WTC11 (cell line): ENCODE measurements at regions not wholly inside any gene's neighbourhood (a gene's known extent, or its start where the extent isn't known, plus 50 kb on each side); places are given as distances from the start of the nearest gene placed in this dataset.

Source experiments
- ATAC-seq: fragments of 200-7000 bp; cut with Tn5 transposase; 2 replicates; pipeline ENCODE4 v1.10.0; 2021; ENCODE audit warnings: mild to moderate bottlenecking, moderate library complexity
- CTCF ChIA-PET: fragments of 300-600 bp; sonication (Branson Sonifier 250); formaldehyde crosslinking; loops from one replicate; lab custom pipeline; 2021; ENCODE audit warnings: antibody characterized with exemption; lab: Charles Lee
- POLR2A ChIA-PET: fragments of 350-600 bp; sonication (Branson Sonifier 250); formaldehyde crosslinking; loops from one replicate; lab custom pipeline; 2021; ENCODE audit warnings: antibody characterized with exemption; lab: Charles Lee
- DNase-seq: peaks from one replicate; pipeline ENCODE4 v3.0.0; 2021; ENCODE audit warnings: low spot score
- H3K27ac Mint-ChIP-seq: 2 replicates; pipeline ENCODE4 v1.8.0; 2021; ENCODE audit warnings: mixed read lengths
- H3K27me3 Mint-ChIP-seq: 2 replicates; pipeline ENCODE4 v1.8.0; 2021; ENCODE audit warnings: low read depth, mild to moderate bottlenecking, moderate library complexity, mixed read lengths
- H3K36me3 Mint-ChIP-seq: 2 replicates; pipeline ENCODE4 v1.8.0; 2021; ENCODE audit warnings: mixed read lengths
- H3K4me1 Mint-ChIP-seq: 2 replicates; pipeline ENCODE4 v1.8.0; 2022; ENCODE audit warnings: mixed read lengths
- H3K4me3 Mint-ChIP-seq: 2 replicates; pipeline ENCODE4 v1.8.0; 2021; ENCODE audit warnings: mild to moderate bottlenecking, moderate library complexity, mixed read lengths
- H3K9me3 Mint-ChIP-seq: 2 replicates; pipeline ENCODE4 v1.8.0; 2021; ENCODE audit warnings: mixed read lengths
- CREB1 ChIP-seq: sonication (generic); formaldehyde crosslinking; IDR thresholded peaks from 2 replicates; pipeline ENCODE4 v1.8.0; 2023; ENCODE audit warnings: mild to moderate bottlenecking, missing genetic modification reagents
- JAZF1 ChIP-seq: fragments of 250-450 bp; sonication (Bioruptor Pico); IDR thresholded peaks from 2 replicates; pipeline ENCODE4 v1.9.0; 2021; ENCODE audit warnings: moderate library complexity, mild to moderate bottlenecking, inconsistent platforms
- MYBL2 ChIP-seq: sonication (generic); formaldehyde crosslinking; IDR thresholded peaks from 2 replicates; pipeline ENCODE4 v1.8.1; 2023; ENCODE audit warnings: mild to moderate bottlenecking, moderate library complexity, missing genetic modification reagents
- NR1H2 ChIP-seq: sonication (generic); formaldehyde crosslinking; IDR thresholded peaks from 2 replicates; pipeline ENCODE4 v1.9.0; 2021; ENCODE audit warnings: mild to moderate bottlenecking, moderate library complexity, missing genetic modification reagents
- SOX15 ChIP-seq: fragments of 250-450 bp; sonication (Bioruptor Pico); IDR thresholded peaks from 2 replicates; pipeline ENCODE4 v1.9.0; 2021; ENCODE audit warnings: mild to moderate bottlenecking
- TEAD4 ChIP-seq: sonication (generic); formaldehyde crosslinking; IDR thresholded peaks from 2 replicates; pipeline ENCODE4 v1.8.0; 2022; ENCODE audit warnings: mild to moderate bottlenecking, missing genetic modification reagents
- ZNF232 ChIP-seq: sonication (generic); formaldehyde crosslinking; IDR thresholded peaks from 2 replicates; pipeline ENCODE4 v1.8.0; 2022; ENCODE audit warnings: mild to moderate bottlenecking, missing genetic modification reagents
- ZNF263 ChIP-seq: sonication (generic); formaldehyde crosslinking; IDR thresholded peaks from 2 replicates; pipeline ENCODE4 v1.8.1; 2022; ENCODE audit warnings: low read depth, mild to moderate bottlenecking, moderate library complexity, missing genetic modification reagents
- ZNF396 ChIP-seq: fragments of 250-450 bp; sonication (Bioruptor Pico); IDR thresholded peaks from 2 replicates; pipeline ENCODE4 v1.8.0; 2021; ENCODE audit warnings: mild to moderate bottlenecking, moderate library complexity, borderline replicate concordance
- ZNF671 ChIP-seq: fragments of 250-450 bp; sonication (Bioruptor Pico); IDR thresholded peaks from 2 replicates; pipeline ENCODE4 v1.8.0; 2021; ENCODE audit warnings: mild to moderate bottlenecking
- TF ChIP-seq, protein P1 (sequence below): fragments of 250-450 bp; sonication (Bioruptor Pico); IDR thresholded peaks from 2 replicates; pipeline ENCODE4 v1.9.0; 2021; ENCODE audit warnings: mild to moderate bottlenecking, borderline replicate concordance
- TF ChIP-seq, protein P2 (sequence below): sonication (generic); formaldehyde crosslinking; IDR thresholded peaks from 2 replicates; pipeline ENCODE4 v1.8.1; 2022; ENCODE audit warnings: low read depth, missing genetic modification reagents, borderline replicate concordance
- TF ChIP-seq, protein P3 (sequence below): sonication (generic); formaldehyde crosslinking; IDR thresholded peaks from 2 replicates; pipeline ENCODE4 v1.8.1; 2022; ENCODE audit warnings: low read depth, mild to moderate bottlenecking, moderate library complexity, missing genetic modification reagents, borderline replicate concordance
- TF ChIP-seq, protein P4 (sequence below): sonication (generic); formaldehyde crosslinking; IDR thresholded peaks from 2 replicates; pipeline ENCODE4 v1.8.1; 2023; ENCODE audit warnings: mild to moderate bottlenecking, missing genetic modification reagents, borderline replicate concordance
- TF ChIP-seq, protein P5 (sequence below): fragments of 250-450 bp; sonication (Bioruptor Pico); IDR thresholded peaks from 2 replicates; pipeline ENCODE4 v1.9.0; 2021; ENCODE audit warnings: mild to moderate bottlenecking
- TF ChIP-seq, protein P6 (sequence below): fragments of 250-450 bp; sonication (Bioruptor Pico); IDR thresholded peaks from 2 replicates; pipeline ENCODE4 v1.9.0; 2021; ENCODE audit warnings: mild to moderate bottlenecking
- TF ChIP-seq, protein P7 (sequence below): sonication (generic); formaldehyde crosslinking; conservative IDR thresholded peaks from 2 replicates; pipeline ENCODE4 v1.8.1; 2023; ENCODE audit warnings: mild to moderate bottlenecking, low read depth, missing genetic modification reagents, moderate library complexity
- TF ChIP-seq, protein P8 (sequence below): sonication (generic); formaldehyde crosslinking; IDR thresholded peaks from 2 replicates; pipeline ENCODE4 v1.8.0; 2022; ENCODE audit warnings: mild to moderate bottlenecking, missing genetic modification reagents

DNA sequence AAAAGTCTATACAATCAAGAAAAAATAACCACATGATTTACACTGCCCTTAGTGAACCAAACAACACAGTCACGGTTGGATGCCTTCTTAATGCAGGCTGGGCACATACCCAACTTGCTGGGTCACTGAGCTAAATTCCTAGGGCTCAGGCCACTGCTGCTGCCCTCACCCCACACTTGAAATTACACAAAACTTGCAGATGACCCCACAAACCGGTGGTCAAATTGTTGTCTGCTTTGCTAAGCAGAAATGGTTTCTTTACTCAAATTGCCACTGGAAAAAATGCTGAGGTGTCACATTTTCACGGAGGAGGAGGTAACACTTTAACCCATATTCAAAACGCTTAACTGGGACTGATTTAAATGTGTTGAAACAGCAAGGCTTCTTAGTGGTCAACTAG, 62.4 kb downstream of the HMHB1 start (continued):
- TF ChIP-seq, protein P1, sequence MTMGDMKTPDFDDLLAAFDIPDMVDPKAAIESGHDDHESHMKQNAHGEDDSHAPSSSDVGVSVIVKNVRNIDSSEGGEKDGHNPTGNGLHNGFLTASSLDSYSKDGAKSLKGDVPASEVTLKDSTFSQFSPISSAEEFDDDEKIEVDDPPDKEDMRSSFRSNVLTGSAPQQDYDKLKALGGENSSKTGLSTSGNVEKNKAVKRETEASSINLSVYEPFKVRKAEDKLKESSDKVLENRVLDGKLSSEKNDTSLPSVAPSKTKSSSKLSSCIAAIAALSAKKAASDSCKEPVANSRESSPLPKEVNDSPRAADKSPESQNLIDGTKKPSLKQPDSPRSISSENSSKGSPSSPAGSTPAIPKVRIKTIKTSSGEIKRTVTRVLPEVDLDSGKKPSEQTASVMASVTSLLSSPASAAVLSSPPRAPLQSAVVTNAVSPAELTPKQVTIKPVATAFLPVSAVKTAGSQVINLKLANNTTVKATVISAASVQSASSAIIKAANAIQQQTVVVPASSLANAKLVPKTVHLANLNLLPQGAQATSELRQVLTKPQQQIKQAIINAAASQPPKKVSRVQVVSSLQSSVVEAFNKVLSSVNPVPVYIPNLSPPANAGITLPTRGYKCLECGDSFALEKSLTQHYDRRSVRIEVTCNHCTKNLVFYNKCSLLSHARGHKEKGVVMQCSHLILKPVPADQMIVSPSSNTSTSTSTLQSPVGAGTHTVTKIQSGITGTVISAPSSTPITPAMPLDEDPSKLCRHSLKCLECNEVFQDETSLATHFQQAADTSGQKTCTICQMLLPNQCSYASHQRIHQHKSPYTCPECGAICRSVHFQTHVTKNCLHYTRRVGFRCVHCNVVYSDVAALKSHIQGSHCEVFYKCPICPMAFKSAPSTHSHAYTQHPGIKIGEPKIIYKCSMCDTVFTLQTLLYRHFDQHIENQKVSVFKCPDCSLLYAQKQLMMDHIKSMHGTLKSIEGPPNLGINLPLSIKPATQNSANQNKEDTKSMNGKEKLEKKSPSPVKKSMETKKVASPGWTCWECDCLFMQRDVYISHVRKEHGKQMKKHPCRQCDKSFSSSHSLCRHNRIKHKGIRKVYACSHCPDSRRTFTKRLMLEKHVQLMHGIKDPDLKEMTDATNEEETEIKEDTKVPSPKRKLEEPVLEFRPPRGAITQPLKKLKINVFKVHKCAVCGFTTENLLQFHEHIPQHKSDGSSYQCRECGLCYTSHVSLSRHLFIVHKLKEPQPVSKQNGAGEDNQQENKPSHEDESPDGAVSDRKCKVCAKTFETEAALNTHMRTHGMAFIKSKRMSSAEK (CRISPR knock-in tag): no peak

DNA sequence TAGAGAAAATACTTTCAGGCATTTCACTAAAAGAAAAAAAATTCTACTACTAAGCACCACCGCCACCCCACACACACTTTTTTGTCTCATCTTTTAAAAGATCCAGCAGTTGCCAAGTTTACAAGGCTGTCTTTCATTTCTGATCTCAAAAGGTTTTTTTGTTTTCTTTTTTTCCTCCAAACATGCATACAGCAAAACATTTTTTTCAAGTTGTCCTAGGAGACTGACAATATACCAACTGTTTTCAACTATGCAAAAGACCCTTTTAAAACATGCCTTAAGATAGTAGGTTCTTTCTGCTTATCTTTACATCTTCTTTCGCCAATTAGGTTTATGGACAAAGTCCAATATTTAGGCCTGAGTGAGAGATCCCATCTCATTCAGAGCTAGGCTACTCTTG, 65.2 kb downstream of the HMHB1 start:
- H3K4me3 Mint-ChIP-seq: no peak overlapping the region
- peaks cover 36% of the 10 kb centered on the region for H3K4me1 Mint-ChIP-seq
- H3K36me3 Mint-ChIP-seq: no peaks in the 10 kb centered on the region
- no peak overlapping the region for H3K27ac Mint-ChIP-seq
- DNase-seq (no peak), ATAC-seq (no peak)
- ChIA-PET POLR2A (no interaction called here), CTCF (no interaction called here)
- peaks cover 14% of the 10 kb centered on the region for H3K9me3 Mint-ChIP-seq
- no peaks in the 10 kb centered on the region for H3K27me3 Mint-ChIP-seq
- TF ChIP-seq ZNF671 (no peak), NR1H2 (CRISPR knock-in tag) (no peak), TEAD4 (no peak), MYBL2 (no peak), ZNF396 (CRISPR knock-in tag) (no peak), ZNF232 (no peak), CREB1 (CRISPR knock-in tag) (no peak), ZNF263 (no peak), JAZF1 (CRISPR knock-in tag) (no peak), SOX15 (CRISPR knock-in tag) (no peak)
- TF ChIP-seq, protein P2, sequence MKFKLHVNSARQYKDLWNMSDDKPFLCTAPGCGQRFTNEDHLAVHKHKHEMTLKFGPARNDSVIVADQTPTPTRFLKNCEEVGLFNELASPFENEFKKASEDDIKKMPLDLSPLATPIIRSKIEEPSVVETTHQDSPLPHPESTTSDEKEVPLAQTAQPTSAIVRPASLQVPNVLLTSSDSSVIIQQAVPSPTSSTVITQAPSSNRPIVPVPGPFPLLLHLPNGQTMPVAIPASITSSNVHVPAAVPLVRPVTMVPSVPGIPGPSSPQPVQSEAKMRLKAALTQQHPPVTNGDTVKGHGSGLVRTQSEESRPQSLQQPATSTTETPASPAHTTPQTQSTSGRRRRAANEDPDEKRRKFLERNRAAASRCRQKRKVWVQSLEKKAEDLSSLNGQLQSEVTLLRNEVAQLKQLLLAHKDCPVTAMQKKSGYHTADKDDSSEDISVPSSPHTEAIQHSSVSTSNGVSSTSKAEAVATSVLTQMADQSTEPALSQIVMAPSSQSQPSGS (CRISPR knock-in tag): no peak
- TF ChIP-seq, protein P3, sequence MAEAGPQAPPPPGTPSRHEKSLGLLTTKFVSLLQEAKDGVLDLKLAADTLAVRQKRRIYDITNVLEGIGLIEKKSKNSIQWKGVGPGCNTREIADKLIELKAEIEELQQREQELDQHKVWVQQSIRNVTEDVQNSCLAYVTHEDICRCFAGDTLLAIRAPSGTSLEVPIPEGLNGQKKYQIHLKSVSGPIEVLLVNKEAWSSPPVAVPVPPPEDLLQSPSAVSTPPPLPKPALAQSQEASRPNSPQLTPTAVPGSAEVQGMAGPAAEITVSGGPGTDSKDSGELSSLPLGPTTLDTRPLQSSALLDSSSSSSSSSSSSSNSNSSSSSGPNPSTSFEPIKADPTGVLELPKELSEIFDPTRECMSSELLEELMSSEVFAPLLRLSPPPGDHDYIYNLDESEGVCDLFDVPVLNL (CRISPR knock-in tag): no peak
- TF ChIP-seq, protein P4, sequence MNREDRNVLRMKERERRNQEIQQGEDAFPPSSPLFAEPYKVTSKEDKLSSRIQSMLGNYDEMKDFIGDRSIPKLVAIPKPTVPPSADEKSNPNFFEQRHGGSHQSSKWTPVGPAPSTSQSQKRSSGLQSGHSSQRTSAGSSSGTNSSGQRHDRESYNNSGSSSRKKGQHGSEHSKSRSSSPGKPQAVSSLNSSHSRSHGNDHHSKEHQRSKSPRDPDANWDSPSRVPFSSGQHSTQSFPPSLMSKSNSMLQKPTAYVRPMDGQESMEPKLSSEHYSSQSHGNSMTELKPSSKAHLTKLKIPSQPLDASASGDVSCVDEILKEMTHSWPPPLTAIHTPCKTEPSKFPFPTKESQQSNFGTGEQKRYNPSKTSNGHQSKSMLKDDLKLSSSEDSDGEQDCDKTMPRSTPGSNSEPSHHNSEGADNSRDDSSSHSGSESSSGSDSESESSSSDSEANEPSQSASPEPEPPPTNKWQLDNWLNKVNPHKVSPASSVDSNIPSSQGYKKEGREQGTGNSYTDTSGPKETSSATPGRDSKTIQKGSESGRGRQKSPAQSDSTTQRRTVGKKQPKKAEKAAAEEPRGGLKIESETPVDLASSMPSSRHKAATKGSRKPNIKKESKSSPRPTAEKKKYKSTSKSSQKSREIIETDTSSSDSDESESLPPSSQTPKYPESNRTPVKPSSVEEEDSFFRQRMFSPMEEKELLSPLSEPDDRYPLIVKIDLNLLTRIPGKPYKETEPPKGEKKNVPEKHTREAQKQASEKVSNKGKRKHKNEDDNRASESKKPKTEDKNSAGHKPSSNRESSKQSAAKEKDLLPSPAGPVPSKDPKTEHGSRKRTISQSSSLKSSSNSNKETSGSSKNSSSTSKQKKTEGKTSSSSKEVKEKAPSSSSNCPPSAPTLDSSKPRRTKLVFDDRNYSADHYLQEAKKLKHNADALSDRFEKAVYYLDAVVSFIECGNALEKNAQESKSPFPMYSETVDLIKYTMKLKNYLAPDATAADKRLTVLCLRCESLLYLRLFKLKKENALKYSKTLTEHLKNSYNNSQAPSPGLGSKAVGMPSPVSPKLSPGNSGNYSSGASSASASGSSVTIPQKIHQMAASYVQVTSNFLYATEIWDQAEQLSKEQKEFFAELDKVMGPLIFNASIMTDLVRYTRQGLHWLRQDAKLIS: no peak
- TF ChIP-seq, protein P5, sequence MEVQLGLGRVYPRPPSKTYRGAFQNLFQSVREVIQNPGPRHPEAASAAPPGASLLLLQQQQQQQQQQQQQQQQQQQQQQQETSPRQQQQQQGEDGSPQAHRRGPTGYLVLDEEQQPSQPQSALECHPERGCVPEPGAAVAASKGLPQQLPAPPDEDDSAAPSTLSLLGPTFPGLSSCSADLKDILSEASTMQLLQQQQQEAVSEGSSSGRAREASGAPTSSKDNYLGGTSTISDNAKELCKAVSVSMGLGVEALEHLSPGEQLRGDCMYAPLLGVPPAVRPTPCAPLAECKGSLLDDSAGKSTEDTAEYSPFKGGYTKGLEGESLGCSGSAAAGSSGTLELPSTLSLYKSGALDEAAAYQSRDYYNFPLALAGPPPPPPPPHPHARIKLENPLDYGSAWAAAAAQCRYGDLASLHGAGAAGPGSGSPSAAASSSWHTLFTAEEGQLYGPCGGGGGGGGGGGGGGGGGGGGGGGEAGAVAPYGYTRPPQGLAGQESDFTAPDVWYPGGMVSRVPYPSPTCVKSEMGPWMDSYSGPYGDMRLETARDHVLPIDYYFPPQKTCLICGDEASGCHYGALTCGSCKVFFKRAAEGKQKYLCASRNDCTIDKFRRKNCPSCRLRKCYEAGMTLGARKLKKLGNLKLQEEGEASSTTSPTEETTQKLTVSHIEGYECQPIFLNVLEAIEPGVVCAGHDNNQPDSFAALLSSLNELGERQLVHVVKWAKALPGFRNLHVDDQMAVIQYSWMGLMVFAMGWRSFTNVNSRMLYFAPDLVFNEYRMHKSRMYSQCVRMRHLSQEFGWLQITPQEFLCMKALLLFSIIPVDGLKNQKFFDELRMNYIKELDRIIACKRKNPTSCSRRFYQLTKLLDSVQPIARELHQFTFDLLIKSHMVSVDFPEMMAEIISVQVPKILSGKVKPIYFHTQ: no peak
- TF ChIP-seq, protein P6, sequence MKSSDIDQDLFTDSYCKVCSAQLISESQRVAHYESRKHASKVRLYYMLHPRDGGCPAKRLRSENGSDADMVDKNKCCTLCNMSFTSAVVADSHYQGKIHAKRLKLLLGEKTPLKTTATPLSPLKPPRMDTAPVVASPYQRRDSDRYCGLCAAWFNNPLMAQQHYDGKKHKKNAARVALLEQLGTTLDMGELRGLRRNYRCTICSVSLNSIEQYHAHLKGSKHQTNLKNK (CRISPR knock-in tag): no peak
- TF ChIP-seq, protein P7, sequence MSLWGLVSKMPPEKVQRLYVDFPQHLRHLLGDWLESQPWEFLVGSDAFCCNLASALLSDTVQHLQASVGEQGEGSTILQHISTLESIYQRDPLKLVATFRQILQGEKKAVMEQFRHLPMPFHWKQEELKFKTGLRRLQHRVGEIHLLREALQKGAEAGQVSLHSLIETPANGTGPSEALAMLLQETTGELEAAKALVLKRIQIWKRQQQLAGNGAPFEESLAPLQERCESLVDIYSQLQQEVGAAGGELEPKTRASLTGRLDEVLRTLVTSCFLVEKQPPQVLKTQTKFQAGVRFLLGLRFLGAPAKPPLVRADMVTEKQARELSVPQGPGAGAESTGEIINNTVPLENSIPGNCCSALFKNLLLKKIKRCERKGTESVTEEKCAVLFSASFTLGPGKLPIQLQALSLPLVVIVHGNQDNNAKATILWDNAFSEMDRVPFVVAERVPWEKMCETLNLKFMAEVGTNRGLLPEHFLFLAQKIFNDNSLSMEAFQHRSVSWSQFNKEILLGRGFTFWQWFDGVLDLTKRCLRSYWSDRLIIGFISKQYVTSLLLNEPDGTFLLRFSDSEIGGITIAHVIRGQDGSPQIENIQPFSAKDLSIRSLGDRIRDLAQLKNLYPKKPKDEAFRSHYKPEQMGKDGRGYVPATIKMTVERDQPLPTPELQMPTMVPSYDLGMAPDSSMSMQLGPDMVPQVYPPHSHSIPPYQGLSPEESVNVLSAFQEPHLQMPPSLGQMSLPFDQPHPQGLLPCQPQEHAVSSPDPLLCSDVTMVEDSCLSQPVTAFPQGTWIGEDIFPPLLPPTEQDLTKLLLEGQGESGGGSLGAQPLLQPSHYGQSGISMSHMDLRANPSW (CRISPR knock-in tag): no peak
- TF ChIP-seq, protein P8, sequence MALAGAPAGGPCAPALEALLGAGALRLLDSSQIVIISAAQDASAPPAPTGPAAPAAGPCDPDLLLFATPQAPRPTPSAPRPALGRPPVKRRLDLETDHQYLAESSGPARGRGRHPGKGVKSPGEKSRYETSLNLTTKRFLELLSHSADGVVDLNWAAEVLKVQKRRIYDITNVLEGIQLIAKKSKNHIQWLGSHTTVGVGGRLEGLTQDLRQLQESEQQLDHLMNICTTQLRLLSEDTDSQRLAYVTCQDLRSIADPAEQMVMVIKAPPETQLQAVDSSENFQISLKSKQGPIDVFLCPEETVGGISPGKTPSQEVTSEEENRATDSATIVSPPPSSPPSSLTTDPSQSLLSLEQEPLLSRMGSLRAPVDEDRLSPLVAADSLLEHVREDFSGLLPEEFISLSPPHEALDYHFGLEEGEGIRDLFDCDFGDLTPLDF (CRISPR knock-in tag): no peak
